WERI-Rb-1 (cell line): ENCODE measurements at regions not wholly inside any gene's neighbourhood (a gene's known extent, or its start where the extent isn't known, plus 50 kb on each side); places are given as distances from the start of the nearest gene placed in this dataset.
"Not testable (repeated sequence)": the region's sequence is repeated elsewhere in the genome, so short reads cannot be mapped to it uniquely, and the experiment has no call there.

Experiments
- DNase-seq: peaks from one replicate; pipeline ENCODE4 v3.0.0-alpha.2; 2020
- H3K27ac ChIP-seq: fragments of 250-450 bp; sonication (Bioruptor Pico); 2 replicates; pipeline ENCODE4 v1.5.1; 2020; ENCODE audit warnings: mild to moderate bottlenecking, moderate library complexity
- H3K27me3 ChIP-seq: fragments of 250-450 bp; sonication (Bioruptor Pico); 2 replicates; pipeline ENCODE4 v1.5.1; 2021; ENCODE audit warnings: mild to moderate bottlenecking, low read depth, moderate library complexity; ENCODE audit not compliant: insufficient read depth, severe bottlenecking
- H3K36me3 ChIP-seq: fragments of 250-450 bp; sonication (Bioruptor Pico); 2 replicates; pipeline ENCODE4 v1.5.1; 2020; ENCODE audit warnings: mild to moderate bottlenecking, moderate library complexity
- H3K4me3 ChIP-seq: 2 replicates; pipeline ENCODE4 v1.5.1; 2011; ENCODE audit warnings: low read depth, mild to moderate bottlenecking, control low read depth, low read length
- H3K9me3 ChIP-seq: fragments of 250-450 bp; sonication (Bioruptor Pico); 2 replicates; pipeline ENCODE4 v1.5.1; 2021; ENCODE audit warnings: mild to moderate bottlenecking, moderate library complexity; ENCODE audit not compliant: severe bottlenecking
- TF ChIP-seq, protein P1 (sequence below): IDR thresholded peaks from 2 replicates; pipeline ENCODE4 v1.5.1; 2011; ENCODE audit warnings: low read depth, mild to moderate bottlenecking, control low read depth, inconsistent platforms, low read length

DNA sequence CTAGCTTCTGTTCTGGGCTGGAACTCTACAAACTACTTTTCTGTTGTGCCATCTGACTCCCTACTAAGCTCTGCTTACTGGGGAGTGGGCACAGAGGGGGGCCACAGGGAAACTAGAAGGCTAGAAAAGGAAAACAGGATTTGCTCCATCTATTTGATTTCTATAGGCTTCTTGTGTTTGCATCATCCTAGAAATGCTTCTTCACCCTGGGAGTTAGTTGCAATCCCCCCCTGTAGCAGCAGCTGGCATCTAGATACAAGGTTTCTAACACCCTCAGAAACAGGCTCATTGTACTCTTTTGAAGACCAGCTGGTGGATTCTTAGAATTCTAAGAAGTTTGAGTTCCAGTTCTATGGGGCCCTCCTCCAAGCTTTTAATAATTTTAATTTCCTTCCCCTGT, 213.4 kb downstream of the TMA16 start:
- Histone ChIP-seq H3K27me3 (no peaks in the 10 kb centered on the region), H3K27ac (no peak overlapping the region), H3K36me3 (no peaks in the 10 kb centered on the region), H3K4me3 (no peak overlapping the region), H3K9me3 (no peaks in the 10 kb centered on the region)
- TF ChIP-seq, protein P1, sequence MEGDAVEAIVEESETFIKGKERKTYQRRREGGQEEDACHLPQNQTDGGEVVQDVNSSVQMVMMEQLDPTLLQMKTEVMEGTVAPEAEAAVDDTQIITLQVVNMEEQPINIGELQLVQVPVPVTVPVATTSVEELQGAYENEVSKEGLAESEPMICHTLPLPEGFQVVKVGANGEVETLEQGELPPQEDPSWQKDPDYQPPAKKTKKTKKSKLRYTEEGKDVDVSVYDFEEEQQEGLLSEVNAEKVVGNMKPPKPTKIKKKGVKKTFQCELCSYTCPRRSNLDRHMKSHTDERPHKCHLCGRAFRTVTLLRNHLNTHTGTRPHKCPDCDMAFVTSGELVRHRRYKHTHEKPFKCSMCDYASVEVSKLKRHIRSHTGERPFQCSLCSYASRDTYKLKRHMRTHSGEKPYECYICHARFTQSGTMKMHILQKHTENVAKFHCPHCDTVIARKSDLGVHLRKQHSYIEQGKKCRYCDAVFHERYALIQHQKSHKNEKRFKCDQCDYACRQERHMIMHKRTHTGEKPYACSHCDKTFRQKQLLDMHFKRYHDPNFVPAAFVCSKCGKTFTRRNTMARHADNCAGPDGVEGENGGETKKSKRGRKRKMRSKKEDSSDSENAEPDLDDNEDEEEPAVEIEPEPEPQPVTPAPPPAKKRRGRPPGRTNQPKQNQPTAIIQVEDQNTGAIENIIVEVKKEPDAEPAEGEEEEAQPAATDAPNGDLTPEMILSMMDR = no peak
- DNase-seq = no peak

DNA sequence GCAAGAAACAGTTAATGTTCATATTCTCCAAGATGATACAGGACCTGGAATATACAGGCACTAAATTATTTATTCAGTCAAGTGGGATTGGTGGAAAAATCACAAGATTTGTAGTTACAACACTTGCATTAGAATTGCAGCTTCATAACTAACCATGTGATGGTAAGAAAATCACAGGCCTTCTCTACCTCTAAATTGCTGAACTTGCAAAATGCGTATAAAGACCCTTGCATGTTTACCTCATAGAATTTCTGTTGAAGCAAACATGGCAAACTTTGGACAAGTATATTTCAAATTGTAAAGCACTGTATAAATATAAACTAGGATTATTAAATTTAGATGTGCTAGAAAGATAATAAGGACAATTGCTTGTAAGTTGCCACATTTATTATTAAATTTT, 215.1 kb downstream of the TMA16 start:
- DNase-seq = no peak
- no peak overlapping the region for H3K27ac ChIP-seq
- no peaks in the 10 kb centered on the region for H3K36me3 ChIP-seq
- no peaks in the 10 kb centered on the region for H3K27me3 ChIP-seq
- H3K4me3 ChIP-seq = no peak overlapping the region
- no peaks in the 10 kb centered on the region for H3K9me3 ChIP-seq
- TF ChIP-seq, protein P1 = no peak

DNA sequence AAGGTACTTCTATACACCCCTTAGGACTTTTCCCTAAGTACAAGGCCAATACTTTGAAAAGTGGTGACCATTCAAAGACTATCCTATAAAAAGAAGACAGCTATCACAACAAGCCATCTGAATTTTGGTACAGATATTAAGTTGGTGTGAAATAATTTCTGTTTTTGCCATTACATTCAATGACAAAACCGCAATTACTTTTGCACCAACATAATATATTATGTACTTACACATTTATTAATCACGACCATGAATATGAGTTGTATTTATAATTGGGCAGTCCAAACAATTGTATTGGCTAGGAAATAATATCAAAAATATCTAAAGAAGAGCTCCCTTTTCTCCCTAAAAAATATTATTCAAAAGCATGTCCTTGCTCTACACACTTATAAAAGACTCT, 215.7 kb downstream of the TMA16 start:
- H3K36me3 ChIP-seq = no peaks in the 10 kb centered on the region
- DNase-seq = no peak
- no peak overlapping the region for H3K4me3 ChIP-seq
- TF ChIP-seq, protein P1 = no peak
- H3K27ac ChIP-seq = no peak overlapping the region
- H3K27me3 ChIP-seq = no peaks in the 10 kb centered on the region
- H3K9me3 ChIP-seq = no peaks in the 10 kb centered on the region

DNA sequence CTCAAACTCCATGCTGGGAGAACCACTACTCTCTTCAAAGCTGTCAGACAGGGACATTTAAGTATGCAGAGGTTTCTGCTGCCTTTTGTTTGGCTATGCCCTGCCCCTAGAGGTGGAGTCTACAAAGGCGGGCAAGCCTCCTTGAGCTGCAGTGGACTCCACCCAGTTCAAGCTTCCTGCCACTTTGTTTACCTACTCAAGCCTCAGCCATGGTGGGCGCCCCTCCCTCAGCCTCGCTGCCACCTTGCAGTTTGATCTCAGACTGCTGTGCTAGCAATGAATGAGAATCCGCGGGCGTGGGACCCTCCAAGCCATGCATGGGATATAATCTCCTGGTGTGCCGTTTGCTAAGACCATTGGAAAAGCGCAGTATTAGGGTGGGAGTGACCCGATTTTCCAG, 230.0 kb downstream of the TMA16 start:
- H3K27ac ChIP-seq, H3K36me3 ChIP-seq, H3K27me3 ChIP-seq, DNase-seq, H3K4me3 ChIP-seq: not testable (repeated sequence)
- peaks cover 13% of the 10 kb centered on the region for H3K9me3 ChIP-seq

DNA sequence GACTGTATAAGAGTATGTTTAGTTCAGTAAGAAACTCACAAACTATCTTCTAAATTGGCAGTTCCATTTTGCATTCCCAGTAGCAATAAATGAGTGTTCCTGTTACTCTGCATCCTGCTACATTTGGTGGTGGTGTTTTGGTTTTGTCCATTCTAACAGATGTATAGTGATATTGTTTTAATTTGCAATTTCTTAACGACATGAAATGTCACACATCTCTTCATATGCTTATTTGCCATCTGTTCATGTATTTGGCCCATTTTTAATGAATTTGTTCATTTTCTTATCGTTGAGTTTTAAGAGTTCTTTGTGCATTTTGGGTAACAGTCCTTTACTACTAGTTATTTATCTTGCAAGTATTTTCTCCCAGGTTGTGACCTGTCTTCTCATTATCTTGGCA, 232.2 kb downstream of the TMA16 start:
- TF ChIP-seq, protein P1 = no peak
- H3K4me3 ChIP-seq = no peak overlapping the region

DNA sequence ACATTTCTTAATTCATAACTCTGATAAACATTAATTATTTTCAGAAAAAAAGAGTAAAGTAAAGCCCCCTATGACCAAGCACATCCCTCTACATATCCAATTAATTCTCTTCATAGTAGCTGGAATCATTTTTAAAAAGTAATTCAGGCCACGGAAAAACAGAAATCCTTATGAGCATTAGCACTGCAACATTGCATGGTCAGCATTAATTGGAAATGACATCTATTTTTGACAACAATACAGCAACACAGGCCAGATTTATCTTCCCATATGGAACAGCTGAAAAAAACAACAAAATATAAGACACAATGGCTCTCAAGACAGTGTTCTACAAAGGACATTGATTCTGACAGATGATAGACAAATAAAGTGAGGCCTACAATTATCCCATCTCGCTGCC, 236.6 kb downstream of the TMA16 start:
- TF ChIP-seq, protein P1 = no peak
- H3K4me3 ChIP-seq = no peak overlapping the region
- no peak overlapping the region for H3K27ac ChIP-seq
- no peaks in the 10 kb centered on the region for H3K27me3 ChIP-seq
- no peaks in the 10 kb centered on the region for H3K36me3 ChIP-seq
- no peaks in the 10 kb centered on the region for H3K9me3 ChIP-seq
- no peak for DNase-seq

More for the DNA sequence above, 232.2 kb downstream of the TMA16 start:
- H3K9me3 ChIP-seq = peaks cover 7% of the 10 kb centered on the region
- DNase-seq = no peak
- no peaks in the 10 kb centered on the region for H3K27me3 ChIP-seq
- no peaks in the 10 kb centered on the region for H3K36me3 ChIP-seq
- no peak overlapping the region for H3K27ac ChIP-seq
